ENCODE measurements at regions not wholly inside any gene's neighbourhood (a gene's known extent, or its start where the extent isn't known, plus 50 kb on each side); places are given as distances from the start of the nearest gene placed in this dataset.

DNA sequence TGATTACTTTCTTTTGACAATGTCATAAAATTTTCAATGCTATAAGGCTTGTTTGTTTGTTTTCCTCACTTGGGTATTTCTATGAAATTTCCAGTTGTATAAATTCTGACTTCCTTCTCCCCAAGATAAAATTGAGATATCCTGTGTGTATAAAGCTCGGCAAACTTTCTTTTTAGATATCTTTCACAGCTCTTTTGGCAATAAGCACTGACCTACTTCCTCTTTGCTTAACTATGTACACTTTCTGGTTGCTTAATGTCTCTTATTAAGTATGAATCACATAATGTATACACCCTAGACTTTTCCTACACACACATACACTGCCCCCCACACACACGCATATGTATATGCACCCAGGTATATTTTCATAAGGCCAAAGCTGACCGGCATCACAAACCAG, 318.4 kb upstream of the RBMY1B start:
- Mint-ChIP-seq H3K4me1 (peaks cover 0 to 27% (median 0%) of the 10 kb centered on the region in 3 donors), H3K27me3 (no peaks in the 10 kb centered on the region), H3K27ac (no peak overlapping the region), H3K36me3 (peaks cover 28% of the 10 kb centered on the region), H3K4me3 (no peak overlapping the region), H3K9me3 (no peaks in the 10 kb centered on the region)
- Histone ChIP-seq H3K27me3 (replicated peaks in 1 of 2; ENCODE audit: control insufficient read depth in 2 of 2, extremely low read depth in 1 of 2, insufficient read depth in 2 of 2, low read length in 1 of 2) (no peaks in the 10 kb centered on the region), H3K36me3 (ENCODE audit: control insufficient read depth in 2 of 2, extremely low read depth in 1 of 2, insufficient read depth in 1 of 2, low read length in 1 of 2) (no peaks in the 10 kb centered on the region), H3K4me1 (ENCODE audit: control insufficient read depth in 1 of 2, extremely low read depth in 1 of 2, insufficient read depth in 2 of 2, low read length in 2 of 2) (no peaks in the 10 kb centered on the region), H3K4me3 (ENCODE audit: control insufficient read depth in 1 of 2, extremely low read depth in 1 of 2, low read length in 1 of 2) (no peak overlapping the region), H3K9me3 (no peaks in the 10 kb centered on the region), H3K27ac (ENCODE audit: low read length) (no peak overlapping the region)
- ATAC-seq (replicated peaks in 1 of 4) (no peak), DNase-seq (no peak)
- ChIA-PET POLR2A (no interaction called here), CTCF (no interaction called here)
- WGBS (ENCODE audit: insufficient coverage) = no CpG with 5 or more reads among the region's 3 CpGs

DNA sequence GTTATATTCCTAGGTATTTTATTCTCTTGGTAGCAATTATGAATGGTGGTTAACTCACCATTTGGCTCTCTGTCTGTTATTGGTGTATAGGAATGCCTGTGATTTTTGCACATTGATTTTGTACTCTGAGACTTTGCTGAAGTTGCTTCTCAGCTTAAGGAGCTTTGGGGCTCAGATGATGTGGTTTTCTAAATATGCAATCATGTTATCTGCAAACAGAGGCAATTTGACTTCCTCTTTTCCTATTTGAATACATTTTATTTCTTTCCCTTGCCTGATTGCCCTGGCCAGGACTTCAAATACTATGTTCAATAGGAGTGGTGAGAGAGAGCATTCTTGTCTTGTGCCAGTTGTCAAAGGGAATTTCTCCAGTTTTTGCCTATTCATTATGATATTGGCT, 310.9 kb upstream of the RBMY1B start:
- Histone ChIP-seq H3K4me3 (ENCODE audit: control insufficient read depth in 1 of 2, extremely low read depth in 1 of 2, low read length in 1 of 2) (no peak overlapping the region), H3K27me3 (replicated peaks in 1 of 2; ENCODE audit: control insufficient read depth in 2 of 2, extremely low read depth in 1 of 2, insufficient read depth in 2 of 2, low read length in 1 of 2) (no peaks in the 10 kb centered on the region), H3K36me3 (ENCODE audit: control insufficient read depth in 2 of 2, extremely low read depth in 1 of 2, insufficient read depth in 1 of 2, low read length in 1 of 2) (no peaks in the 10 kb centered on the region), H3K9me3 (no peaks in the 10 kb centered on the region), H3K4me1 (ENCODE audit: control insufficient read depth in 1 of 2, extremely low read depth in 1 of 2, insufficient read depth in 2 of 2, low read length in 2 of 2) (no peaks in the 10 kb centered on the region), H3K27ac (ENCODE audit: low read length) (no peak overlapping the region)
- no peak for ATAC-seq (replicated peaks in 1 of 4)
- Mint-ChIP-seq H3K4me3 (no peak overlapping the region), H3K27me3 (no peaks in the 10 kb centered on the region), H3K9me3 (peaks cover 0 to 3% (median 0%) of the 10 kb centered on the region in 3 donors), H3K36me3 (peaks cover 14% of the 10 kb centered on the region), H3K27ac (peak overlapping the region in 1 of 2 donors; percentile 31), H3K4me1 (peaks cover 0 to 15% (median 0%) of the 10 kb centered on the region in 3 donors)
- CTCF ChIA-PET = no interaction called here
- no peak for DNase-seq
- POLR2A ChIA-PET = no interaction called here

GRCh38 chrY:21227849-21228248, 283.3 kb upstream of the RBMY1B start:
- POLR2A ChIA-PET = no interaction called here
- Mint-ChIP-seq H3K27ac (no peak overlapping the region), H3K4me3 (no peak overlapping the region), H3K4me1 (peaks cover 0 to 8% (median 0%) of the 10 kb centered on the region in 3 donors), H3K27me3 (no peaks in the 10 kb centered on the region), H3K9me3 (no peaks in the 10 kb centered on the region), H3K36me3 (peaks cover 1% of the 10 kb centered on the region)
- ATAC-seq (replicated peaks in 1 of 4) (no peak), DNase-seq (no peak)
- no peaks in the 10 kb centered on the region for H3K4me1 ChIP-seq (ENCODE audit: control insufficient read depth in 1 of 2, extremely low read depth in 1 of 2, insufficient read depth in 2 of 2, low read length in 2 of 2)
- H3K36me3 ChIP-seq (ENCODE audit: control insufficient read depth in 2 of 2, extremely low read depth in 1 of 2, insufficient read depth in 1 of 2, low read length in 1 of 2) = no peaks in the 10 kb centered on the region
- H3K9me3 ChIP-seq = no peaks in the 10 kb centered on the region
- H3K27me3 ChIP-seq (replicated peaks in 1 of 2; ENCODE audit: control insufficient read depth in 2 of 2, extremely low read depth in 1 of 2, insufficient read depth in 2 of 2, low read length in 1 of 2) = no peaks in the 10 kb centered on the region
- no peak overlapping the region for H3K4me3 ChIP-seq (ENCODE audit: control insufficient read depth in 1 of 2, extremely low read depth in 1 of 2, low read length in 1 of 2)
- CTCF ChIA-PET = interaction anchor here in 1 of 2 donors (0.7 kb wide), 1 partner anchor 116 kb away, joined by 4 read pairs; no protein-coding TSS in a partner anchor
- H3K27ac ChIP-seq (ENCODE audit: low read length) = no peak overlapping the region
- no CpG with 5 or more reads among the region's 3 CpGs for WGBS (ENCODE audit: insufficient coverage)

GRCh38 chrY:21240221-21240620, 270.9 kb upstream of the RBMY1B start:
- Histone ChIP-seq H3K27me3 (replicated peaks in 1 of 2; ENCODE audit: control insufficient read depth in 2 of 2, extremely low read depth in 1 of 2, insufficient read depth in 2 of 2, low read length in 1 of 2) (no peaks in the 10 kb centered on the region), H3K9me3 (no peaks in the 10 kb centered on the region), H3K36me3 (ENCODE audit: control insufficient read depth in 2 of 2, extremely low read depth in 1 of 2, insufficient read depth in 1 of 2, low read length in 1 of 2) (no peaks in the 10 kb centered on the region), H3K4me3 (ENCODE audit: control insufficient read depth in 1 of 2, extremely low read depth in 1 of 2, low read length in 1 of 2) (no peak overlapping the region), H3K4me1 (ENCODE audit: control insufficient read depth in 1 of 2, extremely low read depth in 1 of 2, insufficient read depth in 2 of 2, low read length in 2 of 2) (peaks cover 0 to 12% of the 10 kb centered on the region in 2 experiments), H3K27ac (ENCODE audit: low read length) (peak overlapping the region; percentile 93)
- no peaks in the 10 kb centered on the region for H3K9me3 Mint-ChIP-seq
- H3K27ac Mint-ChIP-seq = peak overlapping the region in 1 of 2 donors; percentile 98
- ChIA-PET CTCF (no interaction called here), POLR2A (no interaction called here)
- no peaks in the 10 kb centered on the region for H3K27me3 Mint-ChIP-seq
- H3K4me1 Mint-ChIP-seq = peaks cover 0 to 66% (median 0%) of the 10 kb centered on the region in 3 donors
- WGBS (ENCODE audit: insufficient coverage) = 7% methylated on average over 2 of the region's 4 CpGs
- H3K36me3 Mint-ChIP-seq = peaks cover 16% of the 10 kb centered on the region
- DNase-seq = peak in 18 of 35 experiments; percentile 14 to 74 (median 40)
- H3K4me3 Mint-ChIP-seq = peak overlapping the region in 1 of 3 donors; percentile 53
- ATAC-seq (replicated peaks in 1 of 4) = peak in 2 of 4 experiments; percentile 92

DNA sequence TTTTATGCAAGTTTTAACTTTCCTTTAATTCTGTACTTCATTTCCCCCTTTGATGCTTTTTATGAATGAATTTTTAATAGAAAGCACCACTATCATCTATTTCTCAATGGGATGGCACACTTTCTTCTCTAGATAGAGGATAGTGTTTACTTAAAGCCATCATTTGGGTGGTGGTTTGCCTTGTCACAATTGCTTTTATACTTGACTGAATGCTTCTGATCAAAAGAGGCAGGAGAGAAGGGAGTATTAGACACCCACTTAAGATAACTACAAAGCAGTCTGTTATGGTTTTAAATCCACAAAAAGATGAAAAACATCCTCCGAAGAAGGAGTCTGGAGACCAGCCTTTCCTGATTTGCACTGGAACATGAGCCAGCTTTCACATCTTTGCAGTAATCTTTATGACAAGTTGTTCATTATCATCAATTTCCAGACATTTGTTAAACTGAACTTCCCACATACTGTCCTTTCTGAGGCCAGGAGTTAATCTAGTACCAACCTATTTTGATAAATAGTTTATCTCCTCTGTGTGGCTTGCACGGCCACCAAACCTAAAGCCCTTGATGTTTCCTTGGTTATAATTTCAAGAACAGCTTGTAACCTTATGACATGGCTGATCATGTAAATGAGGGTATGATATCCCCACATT, 270.4 kb upstream of the RBMY1B start:
- CTCF ChIA-PET = no interaction called here
- Histone ChIP-seq H3K9me3 (no peaks in the 10 kb centered on the region), H3K27me3 (replicated peaks in 1 of 2; ENCODE audit: control insufficient read depth in 2 of 2, extremely low read depth in 1 of 2, insufficient read depth in 2 of 2, low read length in 1 of 2) (no peaks in the 10 kb centered on the region), H3K36me3 (ENCODE audit: control insufficient read depth in 2 of 2, extremely low read depth in 1 of 2, insufficient read depth in 1 of 2, low read length in 1 of 2) (no peaks in the 10 kb centered on the region), H3K4me1 (ENCODE audit: control insufficient read depth in 1 of 2, extremely low read depth in 1 of 2, insufficient read depth in 2 of 2, low read length in 2 of 2) (peaks cover 0 to 12% of the 10 kb centered on the region in 2 experiments), H3K27ac (ENCODE audit: low read length) (peak overlapping the region; percentile 93), H3K4me3 (ENCODE audit: control insufficient read depth in 1 of 2, extremely low read depth in 1 of 2, low read length in 1 of 2) (no peak overlapping the region)
- Mint-ChIP-seq H3K9me3 (no peaks in the 10 kb centered on the region), H3K27ac (peak overlapping the region in 1 of 2 donors; percentile 98), H3K27me3 (no peaks in the 10 kb centered on the region), H3K36me3 (peaks cover 16% of the 10 kb centered on the region), H3K4me1 (peaks cover 0 to 70% (median 0%) of the 10 kb centered on the region in 3 donors), H3K4me3 (peak overlapping the region in 1 of 3 donors; percentile 53)
- WGBS (ENCODE audit: insufficient coverage) = no CpG with 5 or more reads among the region's 2 CpGs
- POLR2A ChIA-PET = interaction anchor here in 1 of 2 donors (0.5 kb wide), 1 partner anchor 18 kb away, joined by 3 read pairs; no protein-coding TSS in a partner anchor
- ATAC-seq (replicated peaks in 1 of 4) (peak in 2 of 4 experiments; percentile 77 to 80), DNase-seq (peak in 1 of 35 experiments; percentile 41)

- ChIA-PET CTCF (no interaction called here), POLR2A (no interaction called here)
- Mint-ChIP-seq H3K27me3 (no peaks in the 10 kb centered on the region), H3K36me3 (peaks cover 22% of the 10 kb centered on the region), H3K9me3 (no peaks in the 10 kb centered on the region), H3K4me3 (no peak overlapping the region), H3K4me1 (peaks cover 0 to 73% (median 0%) of the 10 kb centered on the region in 3 donors), H3K27ac (peak overlapping the region in 1 of 2 donors; percentile 98)
- ATAC-seq (replicated peaks in 1 of 4) (no peak), DNase-seq (no peak)
- Histone ChIP-seq H3K4me3 (ENCODE audit: control insufficient read depth in 1 of 2, extremely low read depth in 1 of 2, low read length in 1 of 2) (no peak overlapping the region), H3K4me1 (ENCODE audit: control insufficient read depth in 1 of 2, extremely low read depth in 1 of 2, insufficient read depth in 2 of 2, low read length in 2 of 2) (peaks cover 0 to 26% of the 10 kb centered on the region in 2 experiments), H3K27ac (ENCODE audit: low read length) (peak overlapping the region; percentile 93), H3K9me3 (no peaks in the 10 kb centered on the region), H3K36me3 (ENCODE audit: control insufficient read depth in 2 of 2, extremely low read depth in 1 of 2, insufficient read depth in 1 of 2, low read length in 1 of 2) (no peaks in the 10 kb centered on the region), H3K27me3 (replicated peaks in 1 of 2; ENCODE audit: control insufficient read depth in 2 of 2, extremely low read depth in 1 of 2, insufficient read depth in 2 of 2, low read length in 1 of 2) (no peaks in the 10 kb centered on the region)
- WGBS (ENCODE audit: insufficient coverage) = no CpG with 5 or more reads among the region's 2 CpGs
Observed at GRCh38 chrY:21242793-21243192, 268.3 kb upstream of the RBMY1B start.

Measured in T-cell (primary cell).